ENCODE measurements at regions not wholly inside any gene's neighbourhood (a gene's known extent, or its start where the extent isn't known, plus 50 kb on each side); places are given as distances from the start of the nearest gene placed in this dataset.
"Not testable (repeated sequence)": the region's sequence is repeated elsewhere in the genome, so short reads cannot be mapped to it uniquely, and the experiment has no call there.

DNA sequence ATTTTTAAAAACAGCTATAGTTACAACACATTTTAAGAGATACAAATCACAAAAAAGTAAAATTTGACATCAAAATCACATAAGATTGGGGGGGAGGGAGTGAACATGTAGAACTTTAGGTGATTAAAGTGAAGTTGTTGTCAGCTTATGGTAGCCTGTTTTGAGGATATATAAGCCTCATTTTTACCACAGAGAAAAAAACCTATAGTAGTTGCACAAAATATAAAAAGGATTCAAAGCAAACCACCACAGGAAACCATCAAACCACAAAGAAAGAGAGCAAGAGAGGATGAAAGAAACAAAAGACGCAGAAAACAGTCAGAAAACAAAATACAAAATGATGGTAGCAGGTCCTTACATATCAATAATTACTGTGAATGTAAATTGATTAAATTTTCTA lies 291.9 kb upstream of the DEPDC1 start:
- DNase-seq, result no peak

GRCh38 chr1:68791800-68792199 lies 294.9 kb upstream of the DEPDC1 start:
- DNase-seq, result no peak

- DNase-seq, result no peak
Observed at GRCh38 chr1:68795956-68796355, 299.1 kb upstream of the DEPDC1 start.

GRCh38 chr1:68796888-68797287 lies 300.0 kb upstream of the DEPDC1 start:
- no peak for DNase-seq

DNA sequence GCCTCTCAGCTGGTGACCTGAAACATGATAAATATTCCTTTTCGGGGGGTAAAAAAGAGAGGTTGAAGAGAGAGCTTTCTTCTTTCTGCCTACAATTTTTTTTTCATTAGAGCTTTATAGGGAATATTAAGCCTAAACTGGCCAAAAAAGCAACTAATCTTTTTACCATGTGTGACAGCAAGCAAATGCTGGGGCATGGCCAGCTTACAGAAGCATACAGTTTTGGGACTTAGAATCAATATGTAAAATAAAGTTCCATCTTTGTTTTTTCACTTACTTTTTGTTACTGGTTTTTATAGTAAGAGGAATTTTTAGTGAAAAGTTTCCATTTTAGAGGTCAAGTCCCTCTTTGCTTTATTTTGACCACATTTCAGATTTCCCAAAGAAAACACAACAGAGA lies 301.2 kb upstream of the DEPDC1 start:
- DNase-seq, result no peak

DNA sequence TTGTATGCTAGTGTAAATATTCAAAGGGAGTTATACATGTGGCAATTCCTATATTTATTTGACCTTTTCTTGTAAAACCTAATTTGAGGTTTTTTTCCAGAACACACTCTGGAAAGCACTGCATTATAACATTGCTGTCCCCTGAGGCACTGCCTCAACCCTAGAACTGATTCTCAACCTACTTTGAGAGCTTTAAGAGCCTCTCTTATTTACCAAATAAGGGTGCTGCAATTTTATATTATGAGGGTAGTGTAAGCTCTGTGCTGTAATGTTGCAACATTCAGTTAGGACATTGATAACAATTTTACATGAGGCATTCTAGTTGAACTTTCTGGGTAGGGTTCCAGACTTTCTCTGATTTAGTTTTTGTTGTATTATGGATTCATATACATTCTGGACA lies 302.2 kb upstream of the DEPDC1 start:
- no peak for DNase-seq

GRCh38 chr1:68800182-68800581 lies 303.3 kb upstream of the DEPDC1 start:
- no peak for DNase-seq

DNA sequence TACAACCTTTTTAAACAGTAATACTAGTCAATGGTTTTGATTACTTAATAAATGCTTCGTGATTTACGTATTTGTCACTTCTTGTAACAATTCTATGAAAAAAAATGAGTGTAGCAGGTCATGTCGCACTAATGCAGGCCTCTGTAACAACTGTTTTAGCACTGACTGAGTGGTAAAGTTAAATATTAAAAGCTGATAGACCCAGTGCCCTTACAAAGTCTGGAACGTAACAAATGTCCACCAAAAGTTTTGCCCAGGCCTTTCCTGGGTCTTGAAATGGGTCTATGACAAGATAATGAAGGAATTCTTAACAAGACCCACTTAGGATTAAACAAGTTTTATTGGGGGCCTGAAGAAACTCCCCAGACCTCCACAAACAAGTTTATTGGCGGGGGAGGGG lies 304.6 kb upstream of the DEPDC1 start:
- DNase-seq, result no peak

GRCh38 chr1:68805097-68805641 lies 308.3 kb upstream of the DEPDC1 start:
- DNase-seq, result no peak

GRCh38 chr1:68808351-68808750 lies 311.5 kb upstream of the DEPDC1 start:
- DNase-seq, result no peak

DNA sequence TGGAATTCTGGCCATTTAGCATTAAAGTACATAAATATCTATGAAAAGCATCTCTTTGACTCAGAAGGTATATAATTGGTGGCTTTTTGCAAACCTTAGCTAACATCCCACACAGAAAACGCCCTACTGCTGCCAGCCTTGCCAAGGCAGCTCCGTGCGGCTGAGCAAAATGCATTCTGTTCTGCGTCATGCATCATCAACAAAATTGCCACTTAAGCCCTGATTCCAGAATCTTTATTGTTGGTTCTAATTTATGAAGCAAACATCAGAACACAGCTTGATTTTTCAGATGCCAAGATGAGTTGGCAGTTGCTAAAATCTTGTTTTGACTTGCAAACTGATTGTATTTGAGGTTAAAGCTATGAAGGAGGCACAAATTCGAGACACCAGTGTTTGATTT lies 314.9 kb upstream of the DEPDC1 start:
- DNase-seq, result no peak

DNA sequence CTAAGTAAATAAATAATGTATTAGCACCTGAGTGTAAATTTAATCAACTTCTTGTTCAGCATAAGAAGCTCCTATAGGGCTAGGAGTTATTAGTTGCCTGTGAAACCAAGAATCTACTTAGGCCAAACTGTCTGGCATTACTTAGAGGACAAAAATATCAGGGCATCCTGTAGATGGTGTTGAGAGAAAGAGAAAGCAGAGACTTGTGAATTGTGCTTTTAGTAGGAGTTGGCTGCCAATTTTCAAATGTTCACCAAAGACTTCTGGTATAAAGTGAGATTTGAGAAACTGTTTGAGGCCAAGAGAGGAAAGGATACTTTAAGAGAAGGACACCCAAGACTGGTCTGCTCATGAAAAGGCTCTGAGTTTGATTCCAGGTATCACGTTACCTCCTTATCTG lies 315.5 kb upstream of the DEPDC1 start:
- DNase-seq, result no peak

GRCh38 chr1:68814067-68814466 lies 317.2 kb upstream of the DEPDC1 start:
- DNase-seq, result no peak

DNA sequence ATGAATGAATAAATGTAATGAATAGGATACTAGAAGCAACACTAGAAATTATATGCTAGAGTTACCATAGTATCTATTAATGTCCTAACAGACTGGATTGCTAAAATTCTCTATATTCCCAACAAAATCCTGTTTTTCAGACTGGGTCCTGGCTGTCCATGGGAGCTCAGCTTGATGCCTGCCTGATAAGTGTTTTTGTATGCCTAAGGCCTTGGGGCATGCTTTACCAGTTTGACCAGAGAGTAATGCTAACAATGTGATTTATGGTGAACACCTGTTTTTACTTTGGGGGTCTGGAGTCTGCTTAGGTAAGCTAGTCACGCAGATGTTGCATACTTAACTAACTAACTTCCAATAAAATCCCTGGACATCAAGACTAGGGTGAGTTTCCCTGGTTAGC lies 318.8 kb upstream of the DEPDC1 start:
- DNase-seq, result peak; percentile 50

DNA sequence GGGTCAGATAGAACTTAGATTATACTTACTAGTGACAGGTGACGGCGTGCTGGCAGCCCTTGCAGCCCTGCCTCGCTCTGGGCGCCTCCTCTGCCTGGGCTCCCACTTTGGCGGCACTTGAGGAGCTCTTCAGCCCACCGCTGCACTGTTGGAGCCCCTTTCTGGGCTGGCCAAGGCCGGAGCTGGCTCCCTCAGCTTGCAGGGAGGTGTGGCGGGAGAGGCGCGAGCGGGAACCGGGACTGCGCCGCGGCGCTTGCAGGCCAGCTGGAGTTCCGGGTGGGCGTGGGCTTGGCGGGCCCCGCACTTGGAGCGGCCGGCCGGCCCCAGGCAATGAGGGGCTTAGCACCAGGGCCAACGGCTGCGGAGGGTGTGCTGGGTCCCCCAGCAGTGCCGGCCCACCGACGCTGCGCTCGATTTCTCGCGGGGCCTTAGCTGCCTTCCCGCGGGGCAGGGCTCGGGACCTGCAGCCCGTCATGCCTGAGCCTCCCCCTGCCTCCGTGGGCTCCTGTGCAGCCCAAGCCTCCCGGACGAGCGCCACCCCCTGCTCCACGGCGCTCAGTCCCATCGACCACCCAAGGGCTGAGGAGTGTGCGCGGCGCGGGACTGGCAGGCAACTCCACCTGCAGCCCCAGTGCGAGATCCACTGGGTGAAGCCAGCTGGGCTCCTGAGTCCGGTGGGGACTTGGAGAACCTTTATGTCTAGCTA lies 320.8 kb upstream of the DEPDC1 start:
- DNase-seq, result not testable (repeated sequence)

GRCh38 chr1:68819190-68819829 lies 322.4 kb upstream of the DEPDC1 start:
- DNase-seq, result peak; percentile 78

DNA sequence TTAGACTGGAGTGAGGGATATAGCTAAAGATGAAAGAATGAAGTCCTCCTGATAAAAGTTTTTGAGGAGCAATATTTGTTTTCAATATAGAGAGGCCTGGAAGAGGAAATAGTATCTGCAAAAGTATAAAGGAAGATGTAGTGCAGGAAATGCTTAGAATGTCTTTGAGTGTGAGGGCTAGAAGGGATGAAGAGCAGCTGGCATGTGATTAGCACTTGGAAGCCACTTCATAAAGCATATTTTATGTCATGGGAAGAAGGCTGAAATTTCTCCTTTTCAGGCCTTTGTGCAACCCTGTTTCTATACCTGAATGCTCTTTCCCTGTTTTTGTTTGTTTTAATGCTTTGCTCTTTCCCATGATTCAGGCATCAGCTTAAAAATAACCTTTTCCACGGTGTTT lies 323.3 kb upstream of the DEPDC1 start:
- no peak for DNase-seq

DNA sequence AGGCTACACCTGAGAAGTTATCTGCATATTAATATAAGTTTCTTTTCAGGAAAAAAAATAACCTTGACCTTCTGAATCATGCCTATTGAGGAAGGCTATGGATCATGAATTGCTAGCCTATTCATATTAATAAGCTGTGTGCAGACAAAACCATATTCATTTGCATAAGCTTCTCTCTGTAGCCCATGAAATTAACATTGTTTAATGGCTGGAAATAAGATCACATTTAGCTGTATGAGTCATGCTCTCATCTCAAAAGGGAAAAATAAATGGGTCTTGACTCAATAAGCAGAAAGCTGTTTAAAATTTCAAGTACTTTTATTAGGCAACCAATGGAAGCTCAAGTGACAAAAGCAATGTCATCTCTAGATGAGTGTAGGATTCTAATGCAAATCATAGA lies 330.0 kb upstream of the DEPDC1 start:
- DNase-seq, result no peak

GRCh38 chr1:68827261-68827660 lies 330.4 kb upstream of the DEPDC1 start:
- no peak for DNase-seq

GRCh38 chr1:68828013-68828412 lies 331.1 kb upstream of the DEPDC1 start:
- no peak for DNase-seq

- no peak for DNase-seq
Observed at GRCh38 chr1:68831281-68831680, 334.4 kb upstream of the DEPDC1 start.

- no peak for DNase-seq
Observed at GRCh38 chr1:68848017-68848416, 351.1 kb upstream of the DEPDC1 start.

DNA sequence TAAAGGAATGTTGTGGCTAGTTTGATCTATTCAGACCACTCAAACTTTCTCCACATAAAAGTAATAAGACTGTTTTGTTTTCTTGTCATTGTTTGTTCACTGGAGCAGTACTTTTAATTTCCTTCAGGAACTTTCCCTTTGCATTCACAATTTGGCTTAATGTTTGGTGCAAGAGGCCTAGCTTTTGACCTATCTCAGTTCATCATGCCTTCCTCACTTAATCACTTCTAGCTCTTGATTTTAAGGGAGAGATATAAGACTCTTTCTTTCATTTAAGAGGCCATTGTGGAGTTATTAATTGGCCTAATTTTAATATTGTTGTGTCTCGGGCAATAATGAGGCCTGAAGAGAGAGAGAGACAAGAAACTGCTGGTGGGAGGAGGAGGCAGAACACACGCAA lies 371.7 kb upstream of the DEPDC1 start:
- no peak for DNase-seq

- no peak for DNase-seq
Observed at GRCh38 chr1:68873144-68873543, 376.3 kb upstream of the DEPDC1 start.

All from NCI-H748 treated with DMSO at 0.1 percent for 48 hours (cell line).